ENCODE measurements at regions not wholly inside any gene's neighbourhood (a gene's known extent, or its start where the extent isn't known, plus 50 kb on each side); places are given as distances from the start of the nearest gene placed in this dataset.
"Not testable (repeated sequence)": the region's sequence is repeated elsewhere in the genome, so short reads cannot be mapped to it uniquely, and the experiment has no call there.

GRCh38 chr10:28402611-28403073 lies 99.8 kb upstream of the MPP7 start:
- not testable (repeated sequence) for TF ChIP-seq CTCF (conservative IDR thresholded peaks at IDR 0.05; ENCODE audit: low read length); EZH2phosphoT487 (IDR thresholded peaks at IDR 0.05; ENCODE audit: borderline replicate concordance)

All from Loucy (cell line).